SU-DHL-6 (cell line): ENCODE measurements at regions not wholly inside any gene's neighbourhood (a gene's known extent, or its start where the extent isn't known, plus 50 kb on each side); places are given as distances from the start of the nearest gene placed in this dataset.

ENCODE experiments used
- EZH2phosphoT487 ChIP-seq: fragments of 200-600 bp; sonication (generic), shearing (Covaris generic); conservative IDR thresholded peaks from 2 replicates; pipeline ENCODE4 v1.6.1; 2018; ENCODE audit warnings: mild to moderate bottlenecking, antibody characterized with exemption, low read length, moderate library complexity, mixed read lengths
- TF ChIP-seq, protein P1 (sequence below): fragments of 200-600 bp; sonication (generic); IDR thresholded peaks from one replicate; pipeline ENCODE4 v1.5.1; 2017; ENCODE audit warnings: antibody characterized with exemption, mild to moderate bottlenecking, low read length, moderate library complexity; ENCODE audit not compliant: insufficient read depth, poor library complexity, severe bottlenecking

DNA sequence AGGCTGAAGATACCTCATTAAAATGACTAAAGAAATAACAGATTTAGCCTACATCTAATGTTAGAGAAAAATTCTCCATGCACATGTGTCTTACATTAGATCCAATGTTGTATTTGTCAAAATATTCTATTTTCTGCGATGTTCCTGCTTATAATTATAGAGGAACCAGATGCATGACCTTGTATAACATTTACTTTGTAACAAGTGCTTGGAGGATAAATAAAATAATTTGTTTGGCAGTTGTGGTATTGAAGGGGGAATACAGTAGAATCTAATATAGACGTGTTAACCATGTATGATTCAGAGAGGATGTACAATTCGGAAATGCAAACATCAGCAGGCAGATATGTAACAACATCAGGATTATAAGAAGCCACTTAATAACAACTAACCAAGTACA, 922.2 kb downstream of the TUSC7 start:
- TF ChIP-seq, protein P1, sequence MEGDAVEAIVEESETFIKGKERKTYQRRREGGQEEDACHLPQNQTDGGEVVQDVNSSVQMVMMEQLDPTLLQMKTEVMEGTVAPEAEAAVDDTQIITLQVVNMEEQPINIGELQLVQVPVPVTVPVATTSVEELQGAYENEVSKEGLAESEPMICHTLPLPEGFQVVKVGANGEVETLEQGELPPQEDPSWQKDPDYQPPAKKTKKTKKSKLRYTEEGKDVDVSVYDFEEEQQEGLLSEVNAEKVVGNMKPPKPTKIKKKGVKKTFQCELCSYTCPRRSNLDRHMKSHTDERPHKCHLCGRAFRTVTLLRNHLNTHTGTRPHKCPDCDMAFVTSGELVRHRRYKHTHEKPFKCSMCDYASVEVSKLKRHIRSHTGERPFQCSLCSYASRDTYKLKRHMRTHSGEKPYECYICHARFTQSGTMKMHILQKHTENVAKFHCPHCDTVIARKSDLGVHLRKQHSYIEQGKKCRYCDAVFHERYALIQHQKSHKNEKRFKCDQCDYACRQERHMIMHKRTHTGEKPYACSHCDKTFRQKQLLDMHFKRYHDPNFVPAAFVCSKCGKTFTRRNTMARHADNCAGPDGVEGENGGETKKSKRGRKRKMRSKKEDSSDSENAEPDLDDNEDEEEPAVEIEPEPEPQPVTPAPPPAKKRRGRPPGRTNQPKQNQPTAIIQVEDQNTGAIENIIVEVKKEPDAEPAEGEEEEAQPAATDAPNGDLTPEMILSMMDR: no peak
- TF ChIP-seq EZH2phosphoT487: no peak
